ENCODE measurements at regions not wholly inside any gene's neighbourhood (a gene's known extent, or its start where the extent isn't known, plus 50 kb on each side); places are given as distances from the start of the nearest gene placed in this dataset.
A peak's percentile ranks its signal among the peaks of the same experiment; 100 is the strongest.

DNA sequence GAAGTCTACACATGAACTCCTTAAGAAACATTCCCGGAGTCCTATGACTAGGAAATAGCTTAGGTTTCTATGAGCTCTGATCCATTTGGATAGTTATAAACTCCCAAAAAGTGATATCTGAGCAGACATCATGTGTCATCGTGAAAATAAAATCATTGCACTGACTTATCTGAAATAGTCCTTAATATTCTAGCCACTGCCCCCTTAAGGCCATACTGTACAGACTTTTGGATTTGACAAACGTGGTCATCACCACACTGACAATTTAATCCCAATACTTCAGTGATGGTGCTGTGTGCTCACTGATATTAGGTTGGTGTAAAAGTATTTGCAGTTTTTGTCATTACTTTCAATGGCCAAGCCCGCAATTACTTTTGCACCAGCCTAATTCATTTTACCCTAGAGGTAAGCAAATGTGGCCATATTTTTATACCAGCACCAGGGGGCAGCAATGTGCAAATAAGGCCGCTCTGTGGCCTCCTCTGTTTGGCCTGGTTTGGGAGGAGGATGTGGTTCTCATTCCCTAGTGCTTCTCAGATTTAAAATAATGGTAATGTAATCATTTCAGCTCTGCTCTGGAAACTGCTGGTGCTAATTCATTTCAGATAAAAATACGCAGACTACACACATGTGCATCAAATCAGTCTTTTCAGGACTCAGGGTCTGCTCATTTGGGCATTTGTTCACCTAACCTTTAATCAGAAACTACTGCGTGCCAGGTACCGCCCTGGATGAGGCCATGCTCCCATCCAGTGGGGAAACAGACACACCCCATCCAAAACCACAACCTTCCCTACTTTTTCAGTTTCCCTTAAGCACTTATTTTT is 196.4 kb upstream of the C1QTNF7 start:
- TF ChIP-seq, protein P1, sequence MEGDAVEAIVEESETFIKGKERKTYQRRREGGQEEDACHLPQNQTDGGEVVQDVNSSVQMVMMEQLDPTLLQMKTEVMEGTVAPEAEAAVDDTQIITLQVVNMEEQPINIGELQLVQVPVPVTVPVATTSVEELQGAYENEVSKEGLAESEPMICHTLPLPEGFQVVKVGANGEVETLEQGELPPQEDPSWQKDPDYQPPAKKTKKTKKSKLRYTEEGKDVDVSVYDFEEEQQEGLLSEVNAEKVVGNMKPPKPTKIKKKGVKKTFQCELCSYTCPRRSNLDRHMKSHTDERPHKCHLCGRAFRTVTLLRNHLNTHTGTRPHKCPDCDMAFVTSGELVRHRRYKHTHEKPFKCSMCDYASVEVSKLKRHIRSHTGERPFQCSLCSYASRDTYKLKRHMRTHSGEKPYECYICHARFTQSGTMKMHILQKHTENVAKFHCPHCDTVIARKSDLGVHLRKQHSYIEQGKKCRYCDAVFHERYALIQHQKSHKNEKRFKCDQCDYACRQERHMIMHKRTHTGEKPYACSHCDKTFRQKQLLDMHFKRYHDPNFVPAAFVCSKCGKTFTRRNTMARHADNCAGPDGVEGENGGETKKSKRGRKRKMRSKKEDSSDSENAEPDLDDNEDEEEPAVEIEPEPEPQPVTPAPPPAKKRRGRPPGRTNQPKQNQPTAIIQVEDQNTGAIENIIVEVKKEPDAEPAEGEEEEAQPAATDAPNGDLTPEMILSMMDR (IDR thresholded peaks at IDR 0.05; ENCODE audit: control extremely low read depth, extremely low read depth), result peak; percentile 67
- Histone ChIP-seq H3K27me3 (ENCODE audit: control insufficient read depth in 3 of 3, insufficient read depth in 3 of 3, low read length in 2 of 3) (no peaks in the 10 kb centered on the region), H3K27ac (ENCODE audit: low read depth in 1 of 2, low read length in 1 of 2) (no peak overlapping the region), H3K4me1 (ENCODE audit: control insufficient read depth in 5 of 5, insufficient read depth in 5 of 5, low read length in 5 of 5) (peaks cover 0 to 22% (median 5%) of the 10 kb centered on the region in 5 donors), H3K9ac (ENCODE audit: insufficient read depth in 1 of 2, low read length in 2 of 2) (no peak overlapping the region), H3K4me3 (no peak overlapping the region), H3K36me3 (ENCODE audit: control insufficient read depth in 4 of 4, insufficient read depth in 4 of 4, low read length in 4 of 4) (no peaks in the 10 kb centered on the region), H3K9me3 (ENCODE audit: control insufficient read depth in 4 of 4, insufficient read depth in 3 of 4, low read length in 3 of 4) (no peaks in the 10 kb centered on the region)
- DNase-seq (peak; percentile 81 to 91 (median 91)), ATAC-seq (ENCODE audit: insufficient read depth, low FRiP score) (peak; percentile 55)
- WGBS, 2 donors, result 58 to 60% methylated on average over 8 of the region's 8 CpGs

GRCh38 chr4:15232366-15233263 is 195.2 kb upstream of the C1QTNF7 start:
- H3K27ac ChIP-seq (ENCODE audit: low read depth in 1 of 2, low read length in 1 of 2), result no peak overlapping the region
- H3K27me3 ChIP-seq (ENCODE audit: control insufficient read depth in 3 of 3, insufficient read depth in 3 of 3, low read length in 2 of 3), result no peaks in the 10 kb centered on the region
- TF ChIP-seq, protein P1 (IDR thresholded peaks at IDR 0.05; ENCODE audit: control extremely low read depth, extremely low read depth), result no peak
- H3K36me3 ChIP-seq (ENCODE audit: control insufficient read depth in 4 of 4, insufficient read depth in 4 of 4, low read length in 4 of 4), result no peaks in the 10 kb centered on the region
- 56 to 71% methylated on average over 10 of the region's 10 CpGs for WGBS, 2 donors
- no peak overlapping the region for H3K4me3 ChIP-seq
- no peaks in the 10 kb centered on the region for H3K9me3 ChIP-seq (ENCODE audit: control insufficient read depth in 4 of 4, insufficient read depth in 3 of 4, low read length in 3 of 4)
- H3K9ac ChIP-seq (ENCODE audit: insufficient read depth in 1 of 2, low read length in 2 of 2), result no peak overlapping the region
- ATAC-seq (ENCODE audit: insufficient read depth, low FRiP score), result no peak
- DNase-seq, result peak; percentile 16 to 51 (median 44)
- H3K4me1 ChIP-seq (ENCODE audit: control insufficient read depth in 5 of 5, insufficient read depth in 5 of 5, low read length in 5 of 5), result peaks cover 0 to 22% (median 5%) of the 10 kb centered on the region in 5 donors

DNA sequence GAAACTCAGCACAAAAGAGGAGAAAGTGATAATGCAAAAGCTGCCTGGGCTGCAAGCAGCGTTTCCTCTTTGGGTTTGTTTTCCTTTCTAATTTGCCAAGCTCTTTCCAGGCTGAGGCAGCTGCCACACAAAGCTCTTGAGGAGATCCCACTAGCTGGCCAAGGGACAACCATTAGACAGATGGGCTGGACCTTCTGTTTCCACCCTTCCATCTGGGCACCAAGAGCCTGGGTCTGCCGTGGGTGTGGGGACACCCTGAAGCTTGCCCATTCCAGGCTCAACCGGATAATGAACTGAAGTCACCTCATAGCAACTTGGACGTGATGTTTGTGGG is 194.6 kb upstream of the C1QTNF7 start:
- no peak overlapping the region for H3K4me3 ChIP-seq
- TF ChIP-seq, protein P1 (IDR thresholded peaks at IDR 0.05; ENCODE audit: control extremely low read depth, extremely low read depth), result no peak
- H3K9ac ChIP-seq (ENCODE audit: insufficient read depth in 1 of 2, low read length in 2 of 2), result no peak overlapping the region
- H3K4me1 ChIP-seq (ENCODE audit: control insufficient read depth in 5 of 5, insufficient read depth in 5 of 5, low read length in 5 of 5), result peaks cover 0 to 22% (median 5%) of the 10 kb centered on the region in 5 donors
- DNase-seq (peak in 2 of 3 donors; percentile 37 to 42), ATAC-seq (ENCODE audit: insufficient read depth, low FRiP score) (no peak)
- H3K9me3 ChIP-seq (ENCODE audit: control insufficient read depth in 4 of 4, insufficient read depth in 3 of 4, low read length in 3 of 4), result no peaks in the 10 kb centered on the region
- H3K27me3 ChIP-seq (ENCODE audit: control insufficient read depth in 3 of 3, insufficient read depth in 3 of 3, low read length in 2 of 3), result no peaks in the 10 kb centered on the region
- WGBS, 2 donors, result 35 to 43% methylated on average over 4 of the region's 4 CpGs
- H3K36me3 ChIP-seq (ENCODE audit: control insufficient read depth in 4 of 4, insufficient read depth in 4 of 4, low read length in 4 of 4), result no peaks in the 10 kb centered on the region
- no peak overlapping the region for H3K27ac ChIP-seq (ENCODE audit: low read depth in 1 of 2, low read length in 1 of 2)

Data from lung (tissue), 11 donors.